Panc1 (cell line): ENCODE measurements at regions not wholly inside any gene's neighbourhood (a gene's known extent, or its start where the extent isn't known, plus 50 kb on each side); places are given as distances from the start of the nearest gene placed in this dataset.
"Not testable (repeated sequence)": the region's sequence is repeated elsewhere in the genome, so short reads cannot be mapped to it uniquely, and the experiment has no call there.

ENCODE experiments used
- ATAC-seq: fragments of 200-7000 bp; cut with Tn5 transposase; 2 replicates; pipeline ENCODE4 v1.9.1; 2020; ENCODE audit warnings: mild to moderate bottlenecking, moderate library complexity
- BruUV-seq: library from RNA; stranded (reverse); fragments of 400-500 nt; replicated peaks from 2 replicates; lab custom pipeline; 2021; lab: Mats Ljungman, UMichigan
- CTCF ChIA-PET: fragments of 300-600 bp; sonication (Branson Sonifier 250); formaldehyde crosslinking; loops from one replicate; lab custom pipeline; 2022; ENCODE audit warnings: antibody characterized with exemption; lab: Charles Lee
- POLR2A ChIA-PET: fragments of 300-600 bp; sonication (Branson Sonifier 250); formaldehyde crosslinking; loops from one replicate; lab custom pipeline; 2022; ENCODE audit warnings: antibody characterized with exemption; lab: Charles Lee
- DNase-seq: peaks from one replicate; pipeline ENCODE4 v3.0.0-alpha.2; 2010; ENCODE audit warnings: low read depth, low spot score
- H3K27ac ChIP-seq: 2 replicates; pipeline ENCODE4 v1.5.1; 2011; ENCODE audit warnings: mild to moderate bottlenecking, low read length, inconsistent platforms
- H3K27me3 ChIP-seq: fragments of 200-500 bp; sonication (Bioruptor generic); 2 replicates; pipeline ENCODE4 v1.6.0; 2014; ENCODE audit warnings: low read length, inconsistent platforms; ENCODE audit not compliant: control insufficient read depth, insufficient read depth
- H3K36me3 ChIP-seq: fragments of 200-500 bp; sonication (Bioruptor generic); 2 replicates; pipeline ENCODE4 v1.5.1; 2014; ENCODE audit warnings: inconsistent platforms, mild to moderate bottlenecking, low read length, moderate library complexity; ENCODE audit not compliant: control insufficient read depth, insufficient read depth
- H3K4me1 ChIP-seq: 2 replicates; pipeline ENCODE4 v1.5.1; 2011; ENCODE audit warnings: inconsistent platforms, mild to moderate bottlenecking, low read length, moderate library complexity; ENCODE audit not compliant: control insufficient read depth, insufficient read depth
- H3K4me3 ChIP-seq, 2 experiments: 2 replicates each; pipeline ENCODE4 v1.5.1; 2011 to 2012; ENCODE audit warnings: low read depth in 2 of 2, low read length in 2 of 2, mild to moderate bottlenecking in 2 of 2, inconsistent platforms in 1 of 2, moderate library complexity in 1 of 2
- H3K9me3 ChIP-seq: fragments of 200-500 bp; sonication (Bioruptor generic); 2 replicates; pipeline ENCODE4 v1.5.1; 2014; ENCODE audit warnings: low read depth, mild to moderate bottlenecking, inconsistent platforms, low read length, moderate library complexity; ENCODE audit not compliant: control insufficient read depth, insufficient read depth
- POLR2AphosphoS5 ChIP-seq: IDR thresholded peaks from 2 replicates; pipeline ENCODE4 v1.6.1; 2012; ENCODE audit warnings: mild to moderate bottlenecking, low read depth, low read length, moderate library complexity
- SIN3A ChIP-seq: IDR thresholded peaks from 2 replicates; pipeline ENCODE4 v1.6.1; 2012; ENCODE audit warnings: low read depth, mild to moderate bottlenecking, low read length, moderate library complexity, borderline replicate concordance; ENCODE audit not compliant: insufficient read depth
- TCF7L2 ChIP-seq: IDR thresholded peaks from 2 replicates; pipeline ENCODE4 v1.6.1; 2011; ENCODE audit warnings: mild to moderate bottlenecking, low read depth, low read length, inconsistent platforms
- in situ Hi-C: cut with HindIII; loops from 2 replicates; pipeline ENCODE4 v1.10.0; 2016; ENCODE audit warnings: low sequenced_read_pairs, low pct_unique_long_range_greater_than_20kb
- intact Hi-C: fragments of 100-400 bp; cut with micrococcal nuclease; formaldehyde crosslinking; loops from one replicate; pipeline ENCODE4 v1.10.0; 2022; ENCODE audit not compliant: unreplicated experiment
- TF ChIP-seq, protein P1 (sequence below), 2 experiments: IDR thresholded peaks; 2 replicates each; pipeline ENCODE4 v1.6.1; 2011 to 2012; ENCODE audit warnings: low read depth in 2 of 2, control low read depth in 1 of 2, low read length in 1 of 2, mild to moderate bottlenecking in 1 of 2, moderate library complexity in 1 of 2; ENCODE audit not compliant: insufficient read depth in 1 of 2
- TF ChIP-seq, protein P2 (sequence below): fragments of 450-650 bp; IDR thresholded peaks from 2 replicates; pipeline ENCODE4 v1.5.1; 2017; ENCODE audit warnings: mild to moderate bottlenecking

DNA sequence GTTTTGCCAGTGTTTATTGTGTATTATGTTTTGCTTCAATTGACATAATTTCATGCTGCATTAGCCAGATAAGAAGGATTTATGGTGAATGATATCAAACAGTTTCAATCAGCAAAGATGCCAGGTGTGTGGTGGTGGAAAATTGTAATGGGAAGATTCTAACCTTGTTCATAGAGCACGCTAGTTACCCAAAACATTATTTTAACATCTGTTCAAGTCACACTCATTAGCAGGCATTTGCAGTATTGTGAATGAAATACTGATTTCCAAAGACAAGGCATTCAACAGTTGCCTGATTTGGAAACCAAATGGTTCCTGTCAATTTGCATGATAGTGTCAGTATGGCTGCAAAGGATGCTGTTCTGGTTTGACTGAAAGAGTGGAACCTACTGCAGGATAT lies 129.7 kb downstream of the EPC1 start:
- DNase-seq (no peak), ATAC-seq (no peak)
- ChIA-PET CTCF (no interaction called here), POLR2A (no interaction called here)
- no peak overlapping the region for H3K27ac ChIP-seq
- no peak overlapping the region for H3K4me3 ChIP-seq
- BruUV-seq, result no TSS peak
- intact Hi-C loops (no loop called here), in situ Hi-C loops (no loop called here)
- no peaks in the 10 kb centered on the region for H3K9me3 ChIP-seq
- TF ChIP-seq SIN3A (no peak), TCF7L2 (no peak), POLR2AphosphoS5 (no peak)
- TF ChIP-seq, protein P1, sequence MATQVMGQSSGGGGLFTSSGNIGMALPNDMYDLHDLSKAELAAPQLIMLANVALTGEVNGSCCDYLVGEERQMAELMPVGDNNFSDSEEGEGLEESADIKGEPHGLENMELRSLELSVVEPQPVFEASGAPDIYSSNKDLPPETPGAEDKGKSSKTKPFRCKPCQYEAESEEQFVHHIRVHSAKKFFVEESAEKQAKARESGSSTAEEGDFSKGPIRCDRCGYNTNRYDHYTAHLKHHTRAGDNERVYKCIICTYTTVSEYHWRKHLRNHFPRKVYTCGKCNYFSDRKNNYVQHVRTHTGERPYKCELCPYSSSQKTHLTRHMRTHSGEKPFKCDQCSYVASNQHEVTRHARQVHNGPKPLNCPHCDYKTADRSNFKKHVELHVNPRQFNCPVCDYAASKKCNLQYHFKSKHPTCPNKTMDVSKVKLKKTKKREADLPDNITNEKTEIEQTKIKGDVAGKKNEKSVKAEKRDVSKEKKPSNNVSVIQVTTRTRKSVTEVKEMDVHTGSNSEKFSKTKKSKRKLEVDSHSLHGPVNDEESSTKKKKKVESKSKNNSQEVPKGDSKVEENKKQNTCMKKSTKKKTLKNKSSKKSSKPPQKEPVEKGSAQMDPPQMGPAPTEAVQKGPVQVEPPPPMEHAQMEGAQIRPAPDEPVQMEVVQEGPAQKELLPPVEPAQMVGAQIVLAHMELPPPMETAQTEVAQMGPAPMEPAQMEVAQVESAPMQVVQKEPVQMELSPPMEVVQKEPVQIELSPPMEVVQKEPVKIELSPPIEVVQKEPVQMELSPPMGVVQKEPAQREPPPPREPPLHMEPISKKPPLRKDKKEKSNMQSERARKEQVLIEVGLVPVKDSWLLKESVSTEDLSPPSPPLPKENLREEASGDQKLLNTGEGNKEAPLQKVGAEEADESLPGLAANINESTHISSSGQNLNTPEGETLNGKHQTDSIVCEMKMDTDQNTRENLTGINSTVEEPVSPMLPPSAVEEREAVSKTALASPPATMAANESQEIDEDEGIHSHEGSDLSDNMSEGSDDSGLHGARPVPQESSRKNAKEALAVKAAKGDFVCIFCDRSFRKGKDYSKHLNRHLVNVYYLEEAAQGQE (IDR thresholded peaks at IDR 0.05; ENCODE audit: insufficient read depth in 1 of 2, low read depth in 2 of 2, low read length in 1 of 2), result no peak
- TF ChIP-seq, protein P2, sequence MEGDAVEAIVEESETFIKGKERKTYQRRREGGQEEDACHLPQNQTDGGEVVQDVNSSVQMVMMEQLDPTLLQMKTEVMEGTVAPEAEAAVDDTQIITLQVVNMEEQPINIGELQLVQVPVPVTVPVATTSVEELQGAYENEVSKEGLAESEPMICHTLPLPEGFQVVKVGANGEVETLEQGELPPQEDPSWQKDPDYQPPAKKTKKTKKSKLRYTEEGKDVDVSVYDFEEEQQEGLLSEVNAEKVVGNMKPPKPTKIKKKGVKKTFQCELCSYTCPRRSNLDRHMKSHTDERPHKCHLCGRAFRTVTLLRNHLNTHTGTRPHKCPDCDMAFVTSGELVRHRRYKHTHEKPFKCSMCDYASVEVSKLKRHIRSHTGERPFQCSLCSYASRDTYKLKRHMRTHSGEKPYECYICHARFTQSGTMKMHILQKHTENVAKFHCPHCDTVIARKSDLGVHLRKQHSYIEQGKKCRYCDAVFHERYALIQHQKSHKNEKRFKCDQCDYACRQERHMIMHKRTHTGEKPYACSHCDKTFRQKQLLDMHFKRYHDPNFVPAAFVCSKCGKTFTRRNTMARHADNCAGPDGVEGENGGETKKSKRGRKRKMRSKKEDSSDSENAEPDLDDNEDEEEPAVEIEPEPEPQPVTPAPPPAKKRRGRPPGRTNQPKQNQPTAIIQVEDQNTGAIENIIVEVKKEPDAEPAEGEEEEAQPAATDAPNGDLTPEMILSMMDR, result no peak
- H3K4me1 ChIP-seq, result no peaks in the 10 kb centered on the region
- no peaks in the 10 kb centered on the region for H3K36me3 ChIP-seq
- H3K27me3 ChIP-seq, result no peaks in the 10 kb centered on the region

DNA sequence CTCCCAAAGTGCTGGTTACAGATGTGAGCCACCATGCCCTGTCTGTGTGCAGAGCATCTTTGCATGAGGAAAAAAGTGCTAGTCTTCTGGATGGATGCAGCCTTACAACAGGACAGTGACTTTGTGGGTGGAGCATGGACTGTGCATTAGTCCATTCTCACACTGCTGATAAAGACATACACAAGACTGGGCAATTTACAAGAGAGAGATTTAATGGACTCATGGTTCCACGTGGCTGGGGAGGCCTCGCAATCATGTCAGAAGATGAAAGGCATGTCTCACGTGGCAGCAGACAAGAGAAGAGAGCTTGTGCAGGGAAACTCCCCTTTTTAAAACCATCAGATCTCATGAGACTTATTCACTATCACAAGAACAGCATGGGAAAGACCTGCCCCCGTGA lies 133.1 kb downstream of the EPC1 start:
- H3K27ac ChIP-seq, intact Hi-C loops, H3K4me3 ChIP-seq, DNase-seq, H3K27me3 ChIP-seq, H3K9me3 ChIP-seq, H3K4me1 ChIP-seq, BruUV-seq, ATAC-seq, in situ Hi-C loops, CTCF ChIA-PET, H3K36me3 ChIP-seq: not testable (repeated sequence)
- POLR2A ChIA-PET, result interaction anchor here (0.6 kb wide), 1 partner anchor 228 kb away, joined by 3 read pairs; no protein-coding TSS in a partner anchor

DNA sequence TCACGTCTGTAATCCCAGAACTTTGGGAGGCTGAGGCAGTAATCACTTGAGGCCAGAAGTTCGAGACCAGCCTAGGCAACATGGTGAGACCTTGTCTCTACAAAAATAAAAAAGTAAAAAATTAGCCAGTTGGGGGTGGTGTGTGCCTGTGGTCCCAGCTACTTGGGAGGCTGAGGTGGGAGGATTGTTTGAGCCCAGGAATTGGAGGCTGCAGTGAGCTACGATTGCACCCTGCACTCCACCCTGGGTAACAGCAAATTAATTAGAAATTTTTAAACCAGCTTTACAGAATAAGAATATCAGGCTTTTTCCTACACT lies 136.0 kb downstream of the EPC1 start:
- ATAC-seq (no peak), DNase-seq (no peak)
- in situ Hi-C loops, result no loop called here
- H3K27me3 ChIP-seq, result no peaks in the 10 kb centered on the region
- no peaks in the 10 kb centered on the region for H3K36me3 ChIP-seq
- no peaks in the 10 kb centered on the region; the same call in 1 of the 2 replicates for H3K4me1 ChIP-seq
- no peak overlapping the region for H3K4me3 ChIP-seq
- ChIA-PET POLR2A (interaction anchor here (0.6 kb wide), 1 partner anchor 102 kb away, joined by 3 read pairs; no protein-coding TSS in a partner anchor), CTCF (interaction anchor here (0.6 to 1.1 kb wide), 3 partner anchors 34 to 520 kb away, joined by 4 read pairs; no protein-coding TSS in a partner anchor)
- no peak overlapping the region for H3K27ac ChIP-seq
- TF ChIP-seq SIN3A, result no peak
- TF ChIP-seq, protein P2, result peak; percentile 36
- intact Hi-C loops, result no loop called here
- no peaks in the 10 kb centered on the region for H3K9me3 ChIP-seq
- no TSS peak for BruUV-seq
